ENCODE measurements at regions not wholly inside any gene's neighbourhood (a gene's known extent, or its start where the extent isn't known, plus 50 kb on each side); places are given as distances from the start of the nearest gene placed in this dataset.

GRCh38 chr4:181976764-181977163 lies 266.4 kb upstream of the TENM3 start:
- TF ChIP-seq MZF1 (CRISPR knock-in tag; IDR thresholded peaks at IDR 0.05; ENCODE audit: borderline replicate concordance): no peak
- TF ChIP-seq JUN (CRISPR knock-in tag; IDR thresholded peaks at IDR 0.05): no peak
- no peak for TF ChIP-seq ZNF350 (CRISPR knock-in tag; IDR thresholded peaks at IDR 0.05; ENCODE audit: borderline replicate concordance, low read depth)

All from HepG2 (cell line).